AML-193 (cell line): ENCODE measurements at regions not wholly inside any gene's neighbourhood (a gene's known extent, or its start where the extent isn't known, plus 50 kb on each side); places are given as distances from the start of the nearest gene placed in this dataset.
"Not testable (repeated sequence)": the region's sequence is repeated elsewhere in the genome, so short reads cannot be mapped to it uniquely, and the experiment has no call there.

Experiments used
- DNase-seq, 2 experiments: peaks; one replicate each; lab custom pipeline; 2025; lab: John Stamatoyannopoulos, UW

- no peak for DNase-seq
Measured at GRCh38 chr12:61043838-61044237, 1216.4 kb upstream of the USP15 start.

- DNase-seq = no peak
Measured at GRCh38 chr12:61044766-61045165, 1215.4 kb upstream of the USP15 start.

- DNase-seq = no peak
Measured at GRCh38 chr12:61070640-61071414, 1189.4 kb upstream of the USP15 start.

GRCh38 chr12:61072717-61073116 is 1187.5 kb upstream of the USP15 start:
- DNase-seq = no peak

GRCh38 chr12:61095111-61095510 is 1165.1 kb upstream of the USP15 start:
- DNase-seq = no peak

GRCh38 chr12:61098031-61098580 is 1162.1 kb upstream of the USP15 start:
- DNase-seq = no peak

GRCh38 chr12:61107118-61107517 is 1153.1 kb upstream of the USP15 start:
- no peak for DNase-seq

GRCh38 chr12:61111218-61111617 is 1149.0 kb upstream of the USP15 start:
- DNase-seq = no peak

- DNase-seq = no peak
Measured at GRCh38 chr12:61137677-61138414, 1122.4 kb upstream of the USP15 start.

- DNase-seq = no peak
Measured at GRCh38 chr12:61138415-61138759, 1121.8 kb upstream of the USP15 start.

GRCh38 chr12:61161961-61162360 is 1098.2 kb upstream of the USP15 start:
- DNase-seq = no peak

GRCh38 chr12:61188801-61189595 is 1071.2 kb upstream of the USP15 start:
- no peak for DNase-seq

GRCh38 chr12:61213646-61214045 is 1046.6 kb upstream of the USP15 start:
- no peak for DNase-seq

- DNase-seq = no peak
Measured at GRCh38 chr12:61220337-61220736, 1039.9 kb upstream of the USP15 start.

GRCh38 chr12:61232040-61232439 is 1028.2 kb upstream of the USP15 start:
- DNase-seq = no peak

GRCh38 chr12:61250303-61250702 is 1009.9 kb upstream of the USP15 start:
- DNase-seq = no peak

- DNase-seq = no peak
Measured at GRCh38 chr12:61251076-61251475, 1009.1 kb upstream of the USP15 start.

GRCh38 chr12:61254225-61254624 is 1006.0 kb upstream of the USP15 start:
- no peak for DNase-seq

- not testable (repeated sequence) for DNase-seq
Measured at GRCh38 chr12:61264294-61264693, 995.9 kb upstream of the USP15 start.

GRCh38 chr12:61267474-61267873 is 992.7 kb upstream of the USP15 start:
- no peak for DNase-seq

GRCh38 chr12:61272441-61272840 is 987.8 kb upstream of the USP15 start:
- DNase-seq = no peak

- DNase-seq = no peak
Measured at GRCh38 chr12:61282790-61283575, 977.2 kb upstream of the USP15 start.
